ENCODE measurements at regions not wholly inside any gene's neighbourhood (a gene's known extent, or its start where the extent isn't known, plus 50 kb on each side); places are given as distances from the start of the nearest gene placed in this dataset.

DNA sequence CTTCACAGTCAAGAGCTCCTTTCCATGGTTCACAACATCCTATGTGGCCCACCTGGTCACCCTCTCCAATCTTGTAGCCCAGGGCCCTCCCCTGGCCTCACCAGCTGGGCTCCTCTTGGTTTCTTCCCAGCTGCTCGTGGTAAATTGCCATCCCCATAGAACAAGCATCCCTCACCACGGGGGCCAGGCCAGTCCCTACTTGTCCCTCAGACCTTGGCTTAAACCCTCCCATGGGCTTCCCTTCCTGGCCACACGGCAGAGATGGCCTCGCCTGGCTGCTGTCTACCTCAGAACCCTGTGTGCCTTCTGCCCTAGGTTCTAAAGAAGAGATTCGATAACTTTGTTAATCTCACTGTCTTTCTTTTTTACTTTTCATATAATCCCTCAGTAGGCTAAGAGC lies 153.3 kb upstream of the TCERG1L start:
- DNase-seq (ENCODE audit: low spot score), result no peak
- TF ChIP-seq POLR2A (IDR thresholded peaks at IDR 0.05) (no peak), POLR2AphosphoS5 (IDR thresholded peaks at IDR 0.05) (no peak)
- TF ChIP-seq, protein P1, sequence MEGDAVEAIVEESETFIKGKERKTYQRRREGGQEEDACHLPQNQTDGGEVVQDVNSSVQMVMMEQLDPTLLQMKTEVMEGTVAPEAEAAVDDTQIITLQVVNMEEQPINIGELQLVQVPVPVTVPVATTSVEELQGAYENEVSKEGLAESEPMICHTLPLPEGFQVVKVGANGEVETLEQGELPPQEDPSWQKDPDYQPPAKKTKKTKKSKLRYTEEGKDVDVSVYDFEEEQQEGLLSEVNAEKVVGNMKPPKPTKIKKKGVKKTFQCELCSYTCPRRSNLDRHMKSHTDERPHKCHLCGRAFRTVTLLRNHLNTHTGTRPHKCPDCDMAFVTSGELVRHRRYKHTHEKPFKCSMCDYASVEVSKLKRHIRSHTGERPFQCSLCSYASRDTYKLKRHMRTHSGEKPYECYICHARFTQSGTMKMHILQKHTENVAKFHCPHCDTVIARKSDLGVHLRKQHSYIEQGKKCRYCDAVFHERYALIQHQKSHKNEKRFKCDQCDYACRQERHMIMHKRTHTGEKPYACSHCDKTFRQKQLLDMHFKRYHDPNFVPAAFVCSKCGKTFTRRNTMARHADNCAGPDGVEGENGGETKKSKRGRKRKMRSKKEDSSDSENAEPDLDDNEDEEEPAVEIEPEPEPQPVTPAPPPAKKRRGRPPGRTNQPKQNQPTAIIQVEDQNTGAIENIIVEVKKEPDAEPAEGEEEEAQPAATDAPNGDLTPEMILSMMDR (IDR thresholded peaks at IDR 0.05), result no peak
- WGBS, result 47% methylated on average over 5 of the region's 5 CpGs
- H3K4me1 ChIP-seq (replicated peaks), result no peaks in the 10 kb centered on the region
- H3K27ac ChIP-seq, result no peak overlapping the region
- no peaks in the 10 kb centered on the region for H3K36me3 ChIP-seq
- H3K4me3 ChIP-seq, result no peak overlapping the region
- intact Hi-C loops (cut with DNase I), result no loop called here
- H3K9me3 ChIP-seq, result no peaks in the 10 kb centered on the region
- peaks cover 3% of the 10 kb centered on the region for H3K27me3 ChIP-seq (replicated peaks; ENCODE audit: insufficient read depth)

DNA sequence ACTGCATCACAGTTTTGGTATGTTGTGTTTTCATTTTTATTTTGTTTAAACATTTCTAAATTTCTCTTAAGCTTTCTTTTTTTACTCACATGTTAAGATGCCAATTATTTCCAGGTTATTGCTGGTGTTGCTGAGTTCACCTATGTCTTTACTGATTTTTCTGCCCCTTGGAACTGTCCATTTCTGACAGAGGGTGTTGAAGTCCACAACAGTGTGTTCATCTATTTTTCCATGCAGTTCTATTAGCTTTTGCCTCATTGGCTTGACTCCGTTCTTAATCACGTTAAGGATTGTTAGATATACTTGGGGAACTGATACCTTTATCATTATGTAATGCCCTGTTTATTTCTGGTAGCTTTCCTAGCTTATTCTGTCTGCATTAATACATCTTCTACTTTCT lies 158.0 kb upstream of the TCERG1L start:
- TF ChIP-seq POLR2AphosphoS5 (IDR thresholded peaks at IDR 0.05), result no peak
- TF ChIP-seq POLR2A (IDR thresholded peaks at IDR 0.05), result no peak
- TF ChIP-seq, protein P1 (IDR thresholded peaks at IDR 0.05), result no peak
- no peaks in the 10 kb centered on the region for H3K9me3 ChIP-seq
- WGBS, result 78% methylated on average over 2 of the region's 2 CpGs
- no peak overlapping the region for H3K27ac ChIP-seq
- no peak for DNase-seq (ENCODE audit: low spot score)
- intact Hi-C loops (cut with DNase I), result no loop called here
- no peaks in the 10 kb centered on the region for H3K36me3 ChIP-seq
- no peaks in the 10 kb centered on the region for H3K27me3 ChIP-seq (replicated peaks; ENCODE audit: insufficient read depth)
- no peaks in the 10 kb centered on the region for H3K4me1 ChIP-seq (replicated peaks)
- H3K4me3 ChIP-seq, result no peak overlapping the region

DNA sequence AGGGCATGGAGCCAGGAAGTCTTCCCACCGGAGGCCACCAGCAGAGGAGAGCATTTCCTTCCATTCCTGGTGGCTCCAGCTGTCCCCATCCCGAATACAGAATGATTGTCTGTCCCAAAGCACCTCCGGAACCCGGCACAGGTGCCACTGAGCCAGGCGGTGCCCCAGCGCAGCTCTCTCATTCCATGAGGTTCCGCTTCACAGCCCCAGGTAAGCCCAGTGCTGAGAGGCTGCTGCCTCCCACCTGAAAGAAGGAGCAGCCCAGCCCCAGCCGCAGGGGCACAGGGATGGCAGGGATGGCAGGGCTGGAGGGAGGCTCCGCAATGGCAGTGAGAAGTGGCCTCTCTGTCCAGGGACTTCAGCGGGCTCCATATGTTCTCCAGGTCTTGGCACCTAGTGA lies 162.1 kb upstream of the TCERG1L start:
- intact Hi-C loops (cut with DNase I), result no loop called here

DNA sequence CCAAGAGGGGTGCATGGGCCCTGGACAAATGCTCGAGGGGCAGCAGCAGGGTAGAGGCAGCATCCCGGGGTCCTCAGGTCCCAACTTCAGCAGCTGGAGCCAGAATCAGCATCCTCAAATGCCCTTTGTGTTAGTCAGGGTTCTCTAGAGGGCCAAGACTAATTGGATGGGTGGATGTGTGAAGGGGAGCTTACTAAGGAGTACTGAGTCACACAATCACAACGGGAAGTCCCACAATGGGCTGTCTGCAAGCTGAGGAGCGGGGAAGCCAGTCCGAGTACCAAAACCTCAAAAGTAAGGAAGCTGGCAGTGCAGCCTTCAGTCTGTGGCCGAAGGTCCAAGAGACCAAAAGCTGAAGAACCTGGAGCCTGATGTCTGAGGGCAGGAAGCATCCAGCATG lies 162.9 kb upstream of the TCERG1L start:
- Histone ChIP-seq H3K27me3 (replicated peaks; ENCODE audit: insufficient read depth) (no peaks in the 10 kb centered on the region), H3K4me3 (no peak overlapping the region), H3K9me3 (no peaks in the 10 kb centered on the region), H3K27ac (no peak overlapping the region), H3K36me3 (no peaks in the 10 kb centered on the region), H3K4me1 (replicated peaks) (no peaks in the 10 kb centered on the region)
- 78% methylated on average over 6 of the region's 6 CpGs for WGBS
- intact Hi-C loops (cut with DNase I), result no loop called here
- no peak for TF ChIP-seq POLR2A (IDR thresholded peaks at IDR 0.05)
- TF ChIP-seq, protein P1 (IDR thresholded peaks at IDR 0.05), result no peak
- DNase-seq (ENCODE audit: low spot score), result no peak

More for the DNA sequence above, 162.1 kb upstream of the TCERG1L start:
- TF ChIP-seq POLR2AphosphoS5 (IDR thresholded peaks at IDR 0.05), result no peak
- no peak for TF ChIP-seq POLR2A (IDR thresholded peaks at IDR 0.05)
- TF ChIP-seq, protein P1 (IDR thresholded peaks at IDR 0.05), result no peak
- Histone ChIP-seq H3K4me3 (no peak overlapping the region), H3K36me3 (no peaks in the 10 kb centered on the region), H3K27me3 (replicated peaks; ENCODE audit: insufficient read depth) (no peaks in the 10 kb centered on the region), H3K4me1 (replicated peaks) (no peaks in the 10 kb centered on the region), H3K9me3 (no peaks in the 10 kb centered on the region), H3K27ac (no peak overlapping the region)
- no peak for DNase-seq (ENCODE audit: low spot score)
- WGBS, result 92% methylated on average over 10 of the region's 10 CpGs

DNA sequence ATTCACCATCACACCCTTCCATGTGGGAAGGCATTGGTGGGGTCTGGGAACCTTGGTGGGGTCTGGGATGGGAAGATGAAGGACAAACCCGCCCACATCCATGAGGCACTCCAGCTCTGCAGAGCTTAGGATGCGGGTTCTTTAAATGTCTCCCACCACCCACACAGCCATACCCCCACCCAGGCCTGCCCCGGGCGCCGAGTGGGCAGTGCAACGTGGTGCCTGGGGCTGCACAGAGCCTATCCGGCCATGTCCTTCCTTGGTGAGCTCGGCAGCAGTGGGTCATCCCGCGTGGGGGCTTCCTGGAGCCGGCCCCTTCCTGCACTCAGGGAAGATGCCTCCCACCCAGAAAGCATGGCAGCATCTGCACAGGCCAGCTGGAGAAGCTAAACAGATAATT lies 163.5 kb upstream of the TCERG1L start:
- intact Hi-C loops (cut with DNase I), result no loop called here
- 83% methylated on average over 11 of the region's 11 CpGs for WGBS
- Histone ChIP-seq H3K9me3 (no peaks in the 10 kb centered on the region), H3K27me3 (replicated peaks; ENCODE audit: insufficient read depth) (no peaks in the 10 kb centered on the region), H3K4me1 (replicated peaks) (no peaks in the 10 kb centered on the region), H3K4me3 (no peak overlapping the region), H3K27ac (no peak overlapping the region), H3K36me3 (no peaks in the 10 kb centered on the region)
- DNase-seq (ENCODE audit: low spot score), result no peak
- TF ChIP-seq POLR2A (IDR thresholded peaks at IDR 0.05), result no peak
- no peak for TF ChIP-seq POLR2AphosphoS5 (IDR thresholded peaks at IDR 0.05)
- TF ChIP-seq, protein P1 (IDR thresholded peaks at IDR 0.05), result no peak
